ENCODE measurements at regions not wholly inside any gene's neighbourhood (a gene's known extent, or its start where the extent isn't known, plus 50 kb on each side); places are given as distances from the start of the nearest gene placed in this dataset.

DNA sequence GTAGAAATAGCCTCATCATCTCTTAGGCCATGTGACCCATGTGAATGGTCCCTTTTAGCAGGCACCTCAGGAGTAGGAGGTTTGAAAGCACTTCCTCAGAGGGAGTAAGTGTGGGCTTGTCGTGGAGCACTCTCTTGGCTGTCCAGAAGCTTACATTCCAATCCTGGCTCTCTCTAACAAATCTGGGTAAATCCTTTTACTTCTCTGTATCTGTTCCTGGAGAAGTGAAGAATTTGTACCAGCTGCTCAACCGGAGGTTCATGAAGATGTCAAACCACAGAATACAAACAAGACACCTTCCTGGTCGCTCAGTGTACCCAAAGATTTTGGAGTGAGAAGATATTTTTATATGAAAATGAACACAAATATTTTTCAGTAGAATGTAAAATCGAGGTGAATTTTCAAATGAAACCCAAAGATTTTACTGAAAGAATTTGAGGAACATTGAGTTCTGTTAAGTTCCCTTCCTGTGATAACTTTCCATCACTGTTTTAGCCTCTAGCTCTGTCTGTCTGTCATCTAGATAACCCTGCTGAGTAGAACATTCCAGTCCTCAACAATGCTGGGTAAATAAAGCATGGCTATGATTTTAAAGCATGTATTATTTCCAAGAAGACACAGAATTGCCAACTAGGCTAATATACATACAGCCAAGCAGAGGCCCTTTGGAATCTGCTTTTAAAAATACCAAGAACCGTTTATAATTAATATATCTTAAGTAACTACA lies 263.9 kb upstream of the RGS6 start:
- DNase-seq (ENCODE audit: low read depth in 2 of 2), result no peak

DNA sequence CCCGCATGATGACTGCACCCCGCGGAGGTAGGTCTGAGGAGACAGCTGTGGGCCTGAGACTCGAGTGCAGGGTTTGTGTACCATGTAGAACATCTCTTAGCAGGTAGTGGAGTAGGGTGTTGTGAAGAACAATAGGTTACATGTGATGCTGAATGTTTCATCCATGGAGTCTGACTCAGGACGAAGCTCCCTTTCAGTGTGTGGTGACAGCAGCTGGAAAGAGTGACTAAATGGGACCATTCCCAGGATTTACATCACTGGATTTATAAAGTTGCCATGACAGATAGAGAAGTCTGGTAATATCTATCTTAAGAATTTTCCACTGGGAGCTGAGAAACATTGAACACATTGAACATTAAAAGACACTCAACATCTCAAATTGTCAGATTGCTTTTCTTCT lies 259.6 kb upstream of the RGS6 start:
- DNase-seq (ENCODE audit: low read depth in 2 of 2), result no peak

DNA sequence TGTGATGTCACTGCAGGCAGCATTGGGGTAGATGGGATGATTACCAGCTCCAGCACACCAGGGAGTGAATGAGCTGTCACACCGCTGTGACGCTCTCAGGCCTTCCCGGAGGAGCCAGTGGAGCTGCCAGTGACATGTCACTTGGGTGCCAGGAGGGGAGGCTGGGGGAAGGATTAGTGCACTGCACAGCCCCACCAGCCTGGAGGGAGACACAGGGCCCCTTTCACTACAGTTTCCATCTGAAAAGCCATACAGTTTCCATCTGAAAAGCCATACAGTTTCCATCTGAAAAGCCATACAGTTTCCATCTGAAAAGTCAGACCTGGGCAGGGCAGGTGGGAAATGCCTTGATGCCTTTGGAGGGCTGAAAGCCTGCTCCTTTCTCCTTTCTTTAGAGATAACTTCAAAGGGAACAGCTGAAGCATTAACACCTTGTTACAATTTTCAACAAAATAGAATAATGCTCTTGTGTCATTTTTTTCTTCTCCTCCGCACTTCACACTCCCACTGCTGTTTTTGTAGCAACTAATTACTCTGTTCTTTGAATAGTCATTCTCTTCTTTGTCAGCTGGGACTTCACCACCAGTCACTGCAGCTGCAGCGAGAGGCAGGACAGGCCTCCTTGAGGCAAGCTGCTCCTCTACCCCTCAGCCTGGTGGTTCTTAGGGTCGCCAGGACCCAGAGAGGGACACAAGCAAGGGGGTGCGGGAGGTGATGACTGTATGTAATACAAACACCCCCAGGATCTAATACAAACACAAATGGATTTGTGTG lies 256.9 kb upstream of the RGS6 start:
- DNase-seq (ENCODE audit: low read depth in 2 of 2), result no peak

DNA sequence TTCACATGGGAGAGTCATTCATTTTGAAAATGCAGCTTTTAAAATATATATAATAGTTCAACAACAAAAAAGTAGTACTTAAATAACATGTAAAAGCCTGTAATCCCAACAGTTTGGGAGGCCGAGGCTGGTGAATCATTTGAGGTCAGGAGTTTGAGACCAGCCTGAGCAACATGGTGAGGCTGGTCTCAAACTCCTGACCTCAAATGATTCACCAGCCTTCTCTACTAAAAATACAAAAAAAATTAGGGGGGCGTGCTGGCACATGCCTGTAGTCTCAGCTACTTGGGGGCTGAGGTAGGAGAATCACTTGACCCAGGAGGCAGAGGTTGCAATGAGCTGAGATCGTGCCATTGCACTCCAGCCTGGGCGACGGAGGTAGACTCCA lies 256.3 kb upstream of the RGS6 start:
- no peak for DNase-seq (ENCODE audit: low read depth in 2 of 2)

DNA sequence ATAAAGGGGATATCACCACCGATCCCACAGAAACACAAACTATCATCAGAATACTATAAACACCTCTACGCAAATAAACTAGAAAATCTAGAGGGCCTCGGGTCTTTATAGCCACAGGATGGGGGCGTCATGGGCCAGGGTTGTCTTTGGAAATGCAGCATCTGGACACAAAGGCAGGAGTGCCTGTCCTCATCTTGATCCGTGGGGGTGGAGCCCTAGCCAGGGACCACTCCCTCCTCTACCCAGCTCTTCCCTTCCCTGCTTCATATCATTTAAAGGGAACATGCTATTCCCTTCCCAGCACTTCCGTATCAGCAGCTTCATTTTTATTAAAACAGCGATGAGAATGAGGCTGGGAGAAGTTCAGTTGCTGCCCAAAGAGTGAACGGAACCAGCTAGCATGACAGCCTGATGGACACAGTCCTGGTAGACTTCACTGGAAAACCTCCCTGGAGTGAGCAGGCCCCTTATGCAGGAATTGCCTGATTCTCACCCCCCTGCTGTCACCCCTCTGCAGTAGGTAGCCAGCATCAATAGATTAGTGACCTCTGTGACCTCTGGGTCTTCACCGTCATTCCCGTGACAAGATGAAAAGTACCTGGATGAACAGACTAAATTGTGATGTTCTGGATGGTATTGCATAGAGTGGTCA lies 251.4 kb upstream of the RGS6 start:
- DNase-seq (ENCODE audit: low read depth in 2 of 2), result no peak

DNA sequence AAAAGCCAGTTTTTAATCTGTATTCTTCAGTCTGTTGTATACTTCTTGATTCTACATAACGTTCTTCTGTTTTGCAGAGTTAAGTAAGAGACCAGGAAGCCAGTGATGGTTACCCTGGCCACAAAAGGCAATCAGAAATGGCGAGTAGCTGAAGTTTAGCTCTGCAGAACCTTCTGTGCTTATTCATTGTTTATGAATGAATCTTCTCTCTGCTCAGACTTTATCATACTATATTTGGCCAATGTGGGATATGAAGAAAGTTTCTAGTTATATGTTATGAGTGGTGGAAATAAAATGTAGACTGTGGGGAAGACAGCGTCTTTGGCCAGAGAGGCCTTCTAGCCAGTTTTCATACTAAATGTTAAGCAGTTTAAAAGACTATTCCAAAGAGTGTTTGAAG lies 249.9 kb upstream of the RGS6 start:
- DNase-seq (ENCODE audit: low read depth in 2 of 2), result no peak

DNA sequence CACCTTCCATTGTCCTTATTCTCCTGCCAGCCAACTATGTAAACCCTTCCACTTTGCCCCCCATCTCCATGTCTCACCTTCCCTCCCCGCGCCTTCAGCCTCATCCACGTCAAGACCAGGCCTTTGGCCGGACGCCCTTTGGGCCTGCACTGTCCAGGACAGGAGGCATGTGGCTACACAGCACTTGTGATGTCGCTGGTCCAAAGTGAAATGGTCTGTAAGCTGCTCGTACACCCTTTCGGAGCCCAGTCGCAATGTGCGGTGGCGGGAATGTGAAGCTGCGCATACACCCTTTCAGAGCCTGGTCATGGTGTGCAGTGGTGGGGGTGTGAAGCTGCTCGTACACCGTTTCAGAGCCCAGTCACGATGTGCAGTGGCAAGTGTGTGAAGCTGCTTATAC lies 247.9 kb upstream of the RGS6 start:
- DNase-seq (ENCODE audit: low read depth in 2 of 2), result no peak

DNA sequence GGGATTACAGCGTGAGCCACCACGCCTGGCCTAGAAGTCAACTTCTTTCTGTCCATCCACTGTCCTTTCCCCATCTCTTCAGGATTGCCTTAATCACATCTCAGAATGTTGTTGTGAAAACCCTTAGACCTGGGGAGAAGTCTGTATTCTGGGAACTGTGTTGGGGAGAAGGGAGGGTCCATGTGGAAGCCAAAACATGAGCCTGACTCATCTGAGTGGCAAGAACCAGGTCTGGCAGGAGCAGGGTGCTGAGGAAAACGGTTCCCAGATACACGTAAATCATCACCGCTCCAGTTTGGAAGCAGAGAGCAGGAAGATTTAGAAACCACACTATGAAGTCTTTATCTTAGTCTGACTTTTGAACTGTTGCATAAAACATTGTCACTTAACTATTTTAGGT lies 245.6 kb upstream of the RGS6 start:
- DNase-seq (ENCODE audit: low read depth in 2 of 2), result no peak

DNA sequence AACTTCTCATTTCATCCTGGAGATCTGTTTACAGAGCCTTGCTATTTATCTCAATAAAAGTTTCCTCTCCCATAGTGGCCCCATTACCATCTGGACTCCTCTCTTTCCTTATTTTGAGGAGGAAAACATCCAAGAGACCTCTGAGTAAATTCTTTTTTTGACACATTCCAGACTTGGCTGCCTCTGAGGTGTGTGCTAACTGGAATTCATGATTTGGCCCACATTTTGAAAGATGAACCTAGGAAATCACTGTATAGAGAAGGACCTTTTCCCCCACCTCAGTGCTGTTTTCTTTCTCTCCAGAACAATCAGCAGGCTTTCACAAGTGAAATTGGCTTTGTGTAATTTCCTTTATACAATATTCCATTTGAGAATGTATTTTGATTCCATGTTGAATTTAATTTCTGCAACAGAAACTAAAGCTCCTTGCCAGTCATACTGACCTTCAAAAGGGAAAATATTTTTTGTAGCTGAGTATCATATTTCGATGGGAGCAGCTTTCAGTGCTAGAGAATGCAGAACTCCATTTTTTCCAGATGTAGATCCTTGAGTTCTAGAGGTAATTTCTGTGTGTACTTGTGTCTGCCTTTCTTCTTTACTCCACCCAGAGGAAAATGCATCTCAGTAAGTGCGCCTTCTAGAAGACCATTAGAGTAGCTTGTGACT lies 244.9 kb upstream of the RGS6 start:
- DNase-seq (ENCODE audit: low read depth in 2 of 2), result no peak

DNA sequence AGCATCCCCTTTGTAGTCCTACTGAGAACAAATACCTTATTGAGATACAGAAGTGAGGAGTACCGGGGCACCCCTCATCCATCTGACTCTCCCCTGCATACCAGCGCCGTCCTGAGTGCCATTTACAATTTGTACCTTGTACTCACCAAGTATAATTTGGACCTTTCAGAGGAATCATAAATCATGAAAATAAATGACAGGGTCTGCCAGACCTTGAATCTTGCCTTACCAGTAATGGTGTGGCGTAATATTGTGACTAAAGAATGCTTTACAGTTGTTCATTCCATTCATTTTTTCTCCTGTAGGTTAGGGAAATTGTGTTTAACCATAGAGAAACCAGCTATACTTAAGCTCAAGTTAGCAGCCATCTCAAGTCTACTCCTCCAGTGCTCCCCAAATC lies 243.7 kb upstream of the RGS6 start:
- DNase-seq (ENCODE audit: low read depth in 2 of 2), result no peak

DNA sequence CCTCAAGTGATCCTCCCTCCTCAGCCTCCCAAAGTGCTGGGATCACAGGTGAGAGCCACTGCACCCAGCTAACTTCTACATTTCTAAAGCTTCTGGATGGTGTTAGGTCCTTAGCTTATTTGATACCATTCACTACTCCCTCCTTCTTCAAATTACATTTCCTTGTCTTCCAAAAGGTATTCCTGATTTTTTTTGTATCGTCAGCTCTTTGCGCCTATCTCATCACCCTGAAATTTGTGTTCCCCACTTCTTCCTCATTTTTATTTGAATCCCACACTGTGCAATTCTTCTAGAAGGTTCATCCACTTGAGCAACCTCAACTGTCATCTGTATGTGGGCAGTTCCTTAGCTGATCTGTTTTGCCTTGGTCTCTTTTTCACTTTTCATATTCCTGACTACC lies 241.8 kb upstream of the RGS6 start:
- DNase-seq (ENCODE audit: low read depth in 2 of 2), result no peak

DNA sequence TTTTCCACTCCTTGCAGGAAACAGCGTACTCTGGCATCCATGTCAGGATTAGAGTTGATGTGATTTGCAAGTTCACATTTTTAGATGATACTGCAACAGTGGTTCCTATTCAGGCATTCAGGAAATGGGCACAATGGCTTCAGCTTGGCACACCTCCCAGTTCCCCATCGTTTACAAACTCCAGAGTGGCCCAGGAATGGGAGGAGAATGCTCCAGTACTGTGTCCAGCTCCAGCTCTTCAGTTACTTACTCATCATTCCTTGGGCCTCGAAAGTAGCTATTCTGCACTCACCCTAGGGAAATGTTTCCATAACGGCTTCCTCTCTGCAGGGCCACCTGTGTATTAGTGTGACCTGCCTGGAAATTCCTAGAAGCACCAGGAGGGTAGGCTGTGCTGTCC lies 239.7 kb upstream of the RGS6 start:
- DNase-seq (ENCODE audit: low read depth in 2 of 2), result no peak

DNA sequence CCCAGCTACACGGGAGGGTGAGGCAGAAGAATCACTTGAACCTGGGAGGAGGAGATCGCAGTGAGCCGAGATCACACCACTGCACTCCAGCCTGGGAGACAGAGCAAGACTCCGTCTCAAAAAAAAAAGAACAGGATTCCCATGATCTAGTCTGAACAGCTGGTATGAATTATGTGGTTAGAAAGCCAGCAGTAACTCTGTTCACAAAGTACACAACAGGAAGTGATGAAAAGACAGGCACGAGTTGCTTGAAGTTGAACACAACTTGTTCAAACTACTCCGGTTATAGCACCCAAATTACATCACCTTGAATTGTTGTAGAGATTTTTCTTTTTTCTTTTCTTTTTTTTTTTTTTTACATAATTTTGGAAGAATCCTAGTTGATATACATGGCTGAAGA lies 238.8 kb upstream of the RGS6 start:
- no peak for DNase-seq (ENCODE audit: low read depth in 2 of 2)

DNA sequence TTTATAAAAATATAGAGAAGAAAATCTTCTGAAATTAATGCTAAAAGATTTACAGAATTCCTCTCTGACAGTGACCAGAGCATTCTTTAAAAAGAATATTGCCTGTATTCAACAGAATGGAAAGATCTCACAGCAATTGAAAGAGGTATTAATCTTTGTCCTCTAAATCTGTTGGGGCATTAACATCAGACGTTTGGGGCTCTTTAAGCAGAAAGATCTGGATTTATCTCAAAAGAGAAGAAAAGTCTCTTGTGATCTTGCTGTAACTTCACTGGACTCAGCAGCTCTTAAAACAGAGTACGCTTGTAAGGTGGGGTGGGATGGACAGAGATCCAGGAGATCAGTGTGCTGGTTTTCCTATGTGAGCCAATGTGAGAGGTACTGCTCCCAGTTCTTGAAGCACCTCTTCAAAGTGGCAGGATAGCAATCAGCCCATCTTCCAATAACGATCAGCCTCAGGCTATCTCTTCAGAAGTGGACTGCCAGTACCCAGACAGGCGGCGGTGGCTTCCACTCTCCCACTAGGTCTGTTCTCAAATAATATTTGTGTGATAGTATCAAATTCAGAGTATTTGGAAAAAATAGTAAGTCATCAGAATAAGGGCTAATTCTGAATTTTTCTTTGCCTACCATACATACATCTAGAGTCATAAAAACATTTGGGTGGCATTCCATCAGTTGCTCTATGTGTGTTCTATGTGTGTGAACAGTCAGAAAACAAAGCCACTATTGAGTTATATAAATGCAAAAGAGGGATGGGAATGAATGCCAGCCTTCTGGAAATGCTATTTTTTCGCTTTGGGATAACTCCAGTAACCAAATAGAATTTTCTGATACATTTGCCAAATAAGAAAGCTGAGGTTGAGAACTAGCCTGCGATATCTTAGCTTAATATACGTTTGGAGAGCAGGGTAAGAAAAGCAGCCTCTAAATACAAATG lies 237.4 kb upstream of the RGS6 start:
- no peak for DNase-seq (ENCODE audit: low read depth in 2 of 2)

DNA sequence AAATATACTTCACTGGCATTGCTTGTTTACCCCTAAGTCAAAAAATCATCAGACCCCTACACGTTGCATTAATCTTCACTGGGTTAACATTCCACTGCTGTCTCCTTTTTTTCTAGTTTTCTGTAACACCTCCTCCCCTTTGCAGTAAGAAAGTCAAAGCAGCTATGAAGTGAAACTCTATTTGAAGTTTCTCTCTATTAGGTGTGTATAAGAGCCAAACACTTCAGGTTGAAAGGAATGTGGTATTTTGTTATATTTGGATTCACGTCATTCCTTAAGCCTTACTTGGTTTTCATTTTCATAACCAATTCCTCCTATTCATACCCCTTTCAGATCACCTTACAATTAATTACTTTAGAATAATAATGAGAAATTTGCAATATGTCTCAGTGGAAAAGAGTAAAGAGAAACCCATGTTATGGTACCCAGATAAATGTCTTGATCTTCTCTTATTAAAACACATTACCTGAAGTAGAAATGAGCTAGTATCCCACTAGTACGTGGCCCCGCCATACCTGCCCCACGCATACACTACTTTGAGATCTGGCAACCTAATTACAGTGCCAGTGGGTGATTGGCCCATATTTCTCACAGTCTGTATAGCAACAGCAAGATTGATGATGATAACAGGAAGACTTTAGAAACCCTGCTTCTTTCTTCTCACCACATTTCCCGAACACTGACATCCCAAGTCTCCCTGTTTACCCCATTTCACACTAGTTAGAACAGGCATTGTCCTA lies 236.4 kb upstream of the RGS6 start:
- no peak for DNase-seq (ENCODE audit: low read depth in 2 of 2)

DNA sequence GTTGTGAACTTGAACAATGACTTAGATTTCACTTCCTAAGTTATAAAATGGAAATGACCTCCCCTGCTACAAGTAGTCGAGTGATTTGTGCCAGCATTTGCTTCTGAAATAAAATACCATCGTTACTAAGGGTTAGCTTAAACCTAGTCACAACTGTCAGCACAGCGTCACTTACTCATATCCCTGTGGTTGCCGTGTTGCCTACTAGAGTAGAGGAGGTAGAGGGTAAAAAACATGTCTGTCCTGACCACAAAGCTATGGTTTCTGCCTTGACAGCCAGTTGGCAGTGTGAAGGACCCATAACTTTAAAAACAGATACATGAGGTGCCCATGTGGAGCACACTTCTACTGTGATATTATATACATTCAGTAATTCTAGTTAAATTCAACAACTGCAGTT lies 234.2 kb upstream of the RGS6 start:
- no peak for DNase-seq (ENCODE audit: low read depth in 2 of 2)

DNA sequence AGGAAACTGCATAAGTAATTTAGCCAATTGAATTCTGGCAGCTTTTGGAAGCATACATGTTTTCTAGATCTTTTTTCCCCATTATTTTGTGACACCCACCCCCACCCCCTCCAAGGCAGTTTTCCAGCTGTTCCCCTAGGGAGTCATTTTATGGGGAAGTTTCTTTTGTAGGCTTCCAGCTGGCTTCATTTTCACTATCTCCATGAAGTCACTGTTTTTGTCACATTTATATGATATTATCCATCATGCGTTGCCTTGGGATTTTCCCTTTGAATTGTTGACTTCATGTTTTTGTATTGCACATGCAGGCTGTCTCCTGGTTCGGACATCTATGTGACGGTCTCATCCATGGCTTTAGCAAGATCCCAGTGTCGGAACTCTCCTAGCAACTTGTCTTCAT lies 233.6 kb upstream of the RGS6 start:
- DNase-seq (ENCODE audit: low read depth in 2 of 2), result no peak

DNA sequence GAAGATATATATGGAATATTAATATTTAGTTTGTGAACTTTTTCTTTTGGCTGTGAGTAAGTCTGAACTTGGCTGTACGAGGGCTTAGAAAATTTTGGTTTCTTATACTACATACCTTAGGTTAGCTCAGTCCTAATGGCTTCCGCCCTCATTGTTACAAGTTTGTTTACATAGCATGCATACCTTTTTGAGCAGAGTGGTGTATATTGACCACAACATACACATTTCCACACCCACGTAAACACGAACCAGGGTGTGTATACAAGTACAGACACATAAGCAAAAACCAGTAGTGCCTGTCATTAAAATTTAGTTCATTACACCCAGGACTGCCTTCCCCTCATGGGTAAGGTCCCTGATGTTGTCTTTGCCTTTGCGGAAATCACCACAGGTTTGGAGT lies 230.2 kb upstream of the RGS6 start:
- no peak for DNase-seq (ENCODE audit: low read depth in 2 of 2)

DNA sequence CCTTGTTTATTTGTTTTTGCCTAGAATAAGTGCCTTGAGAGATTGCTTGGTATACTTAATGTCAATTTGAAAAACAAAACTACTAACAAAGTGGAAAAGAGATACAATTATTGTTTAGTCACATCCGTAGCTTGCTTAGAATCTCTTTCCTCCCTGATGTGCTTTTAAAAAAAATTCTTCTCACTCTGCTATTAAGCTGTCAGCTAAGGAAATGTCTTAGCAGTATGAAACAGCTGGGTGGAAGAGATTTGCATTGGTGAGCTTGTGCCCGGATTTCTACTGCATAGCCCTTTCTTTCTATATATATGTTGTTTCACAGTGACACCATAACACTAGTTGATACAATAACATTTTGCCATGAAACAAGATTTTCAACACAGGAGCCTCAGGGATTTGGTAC lies 229.4 kb upstream of the RGS6 start:
- DNase-seq (ENCODE audit: low read depth in 2 of 2), result no peak

DNA sequence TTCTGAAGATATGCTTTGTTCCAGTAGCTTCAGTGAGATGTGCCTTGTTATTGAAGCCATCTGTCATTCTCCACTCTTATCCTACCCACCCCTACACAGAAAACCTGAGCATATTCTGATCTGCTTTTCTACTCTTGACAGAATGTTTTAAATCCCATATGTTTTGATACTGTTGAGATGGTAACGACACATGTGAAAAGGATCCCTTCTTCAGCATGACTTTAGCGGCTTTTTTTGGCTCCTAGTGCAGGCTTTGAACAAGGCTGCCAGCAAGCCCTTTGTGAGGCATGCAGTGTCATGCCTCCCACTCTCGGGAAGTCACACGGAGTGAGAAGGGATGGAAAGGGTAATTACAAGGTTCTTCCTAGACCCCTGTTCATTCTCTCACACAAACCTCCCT lies 228.8 kb upstream of the RGS6 start:
- DNase-seq (ENCODE audit: low read depth in 2 of 2), result no peak

DNA sequence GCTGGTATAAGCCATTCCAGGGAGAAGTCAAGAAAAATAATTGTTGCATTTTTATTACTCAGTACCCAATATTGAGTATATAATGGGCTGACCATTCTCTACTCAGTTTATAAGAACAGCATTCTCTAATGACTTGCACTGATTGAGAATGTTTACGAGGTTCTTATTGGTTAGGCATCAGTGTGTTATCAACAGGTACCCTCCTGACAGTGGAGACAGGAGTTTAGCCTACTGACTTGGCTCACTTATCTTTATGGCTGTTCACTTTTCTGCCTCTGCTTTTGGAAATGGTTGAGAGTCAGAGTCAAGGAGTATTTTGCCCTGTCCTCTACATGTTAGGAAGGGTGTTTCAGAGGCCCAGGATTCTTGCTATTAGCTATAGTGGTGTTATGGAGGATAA lies 228.0 kb upstream of the RGS6 start:
- no peak for DNase-seq (ENCODE audit: low read depth in 2 of 2)

All from stimulated activated CD8-positive, alpha-beta memory T cell treated with anti-CD3 and anti-CD28 coated beads, Interleukin-7, amount 100 ng/mL, for 4 hours (primary cell).